ENCODE measurements at regions not wholly inside any gene's neighbourhood (a gene's known extent, or its start where the extent isn't known, plus 50 kb on each side); places are given as distances from the start of the nearest gene placed in this dataset.
A peak's percentile ranks its signal among the peaks of the same experiment; 100 is the strongest.
"Not testable (repeated sequence)": the region's sequence is repeated elsewhere in the genome, so short reads cannot be mapped to it uniquely, and the experiment has no call there.

DNA sequence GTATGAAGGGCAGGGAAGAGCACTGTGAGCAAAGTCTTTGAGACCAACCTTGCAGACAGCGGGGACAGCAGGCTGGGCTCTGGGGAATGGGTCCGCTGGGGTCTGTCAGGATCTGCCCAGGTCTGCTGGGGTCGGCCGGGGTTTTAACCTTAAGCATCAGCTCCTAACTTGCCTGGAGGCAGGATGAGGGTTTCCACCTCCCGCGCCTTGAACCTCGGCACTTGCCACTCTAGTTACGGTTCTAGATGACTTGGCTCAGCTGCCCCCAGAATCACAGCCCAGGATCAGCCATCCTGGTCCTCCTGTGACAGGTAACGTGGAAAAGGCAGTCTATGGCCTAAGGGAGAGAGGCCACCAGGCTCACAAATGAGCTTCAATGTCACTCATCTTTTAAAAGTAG is 50.4 kb upstream of the CACUL1 start:
- DNase-seq: no peak

DNA sequence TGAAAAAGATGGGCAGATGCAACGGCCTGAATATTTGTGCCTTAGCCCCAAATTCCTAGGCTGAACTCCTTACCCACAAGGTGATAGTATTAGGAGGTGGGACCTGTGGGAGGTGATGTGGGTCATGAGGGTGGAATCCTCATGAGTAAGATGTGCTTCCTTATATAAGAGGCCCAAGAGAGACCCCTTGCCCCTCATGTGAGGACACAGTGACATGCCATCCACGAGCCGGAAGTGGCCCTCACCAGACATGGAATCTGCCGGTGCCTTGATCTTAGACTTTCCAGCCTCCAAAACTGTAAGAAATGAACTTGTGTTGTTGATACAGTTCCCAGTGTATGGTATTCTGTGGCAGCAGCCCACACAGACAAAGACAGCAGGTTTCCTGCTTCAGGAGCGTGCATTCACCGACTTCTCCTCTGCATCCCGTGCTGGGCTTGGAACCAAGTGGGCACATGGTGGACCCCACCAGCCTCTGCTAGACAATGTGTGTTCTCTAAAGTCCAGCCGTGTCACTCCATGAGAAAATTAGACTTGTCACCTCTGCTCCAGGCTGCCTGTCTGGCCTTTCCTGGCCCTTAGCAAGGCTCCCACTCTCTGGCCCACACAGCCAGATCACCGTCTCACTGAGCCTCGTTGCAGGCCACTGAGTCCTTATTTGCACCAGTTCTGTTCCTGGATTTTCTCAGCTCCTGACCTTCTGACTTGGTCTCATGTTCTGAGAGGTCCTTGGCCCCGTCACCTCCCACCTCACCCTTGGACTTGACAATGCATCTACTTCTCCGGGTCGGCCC is 52.9 kb upstream of the CACUL1 start:
- DNase-seq: no peak

DNA sequence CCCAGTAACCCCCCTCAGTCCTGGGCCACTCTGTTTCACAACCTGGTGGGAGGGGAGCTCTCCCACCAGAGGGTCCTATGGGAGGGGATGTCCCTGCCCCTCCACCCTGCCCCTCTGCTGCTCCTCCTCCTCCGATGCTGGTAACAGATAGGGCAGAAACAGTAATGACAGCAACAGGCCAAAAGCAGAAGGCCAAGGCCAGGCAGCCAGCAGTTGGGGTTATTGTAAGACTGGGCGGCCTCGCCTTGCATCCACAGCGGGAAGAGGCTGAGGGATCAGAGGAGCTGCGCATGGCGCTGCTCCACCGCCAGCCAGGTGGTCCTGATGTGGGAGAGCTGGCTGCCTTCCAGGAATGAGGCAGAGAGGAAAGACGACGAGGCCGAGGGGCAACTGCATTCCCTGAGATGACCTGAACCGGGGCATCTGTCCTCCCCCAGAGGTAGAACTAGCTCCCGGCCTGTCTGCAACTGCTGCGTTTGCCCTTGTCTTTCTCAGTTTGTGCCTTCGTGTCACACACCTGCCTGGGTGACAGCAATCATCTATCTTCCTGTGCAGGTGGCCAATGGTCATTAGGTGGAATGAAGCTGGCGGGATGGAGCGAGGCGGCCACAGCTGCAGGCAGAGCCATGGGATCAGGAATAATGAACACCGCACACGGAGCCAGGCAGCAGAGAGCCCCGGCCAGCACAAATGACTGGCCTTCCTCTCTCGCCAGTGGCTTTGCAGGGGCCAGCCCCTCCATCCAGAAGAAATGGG is 54.0 kb upstream of the CACUL1 start:
- no peak for DNase-seq

DNA sequence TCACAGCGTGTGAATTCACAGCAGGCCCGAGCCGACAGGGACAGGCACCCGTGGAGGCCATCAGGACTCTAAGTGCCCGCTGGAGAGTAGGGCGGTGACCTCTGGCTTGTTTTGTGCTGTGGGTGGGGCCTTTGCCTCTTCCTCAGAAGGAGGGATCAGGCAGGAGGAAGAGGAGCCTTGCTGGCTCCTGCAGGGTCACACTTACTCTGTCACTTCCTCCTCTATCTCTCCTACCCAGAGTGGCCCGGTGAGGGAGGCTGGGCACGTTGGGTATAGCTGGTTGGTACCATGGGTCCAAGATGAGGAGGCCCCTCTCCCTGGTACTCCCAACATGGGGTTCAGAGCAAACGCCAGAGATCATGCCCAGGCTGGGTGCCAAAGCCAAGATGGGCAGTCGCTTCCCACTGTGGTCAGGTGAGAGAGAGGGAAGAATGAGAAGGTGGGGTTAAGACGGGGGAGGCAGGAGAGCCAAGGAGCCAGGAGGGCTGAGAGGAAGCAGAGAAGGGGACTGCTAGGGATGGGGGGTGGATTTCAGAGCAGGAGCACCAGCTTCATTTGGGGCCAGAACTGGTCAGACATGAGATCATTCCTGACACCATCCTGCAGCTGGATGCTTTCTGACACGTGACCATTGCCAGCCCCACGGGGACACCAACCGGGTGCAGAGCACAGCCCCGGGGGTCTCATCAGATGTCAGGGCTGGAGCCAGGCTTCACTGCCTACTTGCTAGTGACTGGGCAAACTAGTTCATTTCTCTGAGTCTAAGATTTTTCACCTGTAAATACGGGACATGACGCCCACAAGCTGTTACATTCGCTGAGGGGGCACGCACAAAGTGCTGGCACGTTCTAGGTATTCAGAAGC is 54.8 kb upstream of the CACUL1 start:
- DNase-seq: no peak

DNA sequence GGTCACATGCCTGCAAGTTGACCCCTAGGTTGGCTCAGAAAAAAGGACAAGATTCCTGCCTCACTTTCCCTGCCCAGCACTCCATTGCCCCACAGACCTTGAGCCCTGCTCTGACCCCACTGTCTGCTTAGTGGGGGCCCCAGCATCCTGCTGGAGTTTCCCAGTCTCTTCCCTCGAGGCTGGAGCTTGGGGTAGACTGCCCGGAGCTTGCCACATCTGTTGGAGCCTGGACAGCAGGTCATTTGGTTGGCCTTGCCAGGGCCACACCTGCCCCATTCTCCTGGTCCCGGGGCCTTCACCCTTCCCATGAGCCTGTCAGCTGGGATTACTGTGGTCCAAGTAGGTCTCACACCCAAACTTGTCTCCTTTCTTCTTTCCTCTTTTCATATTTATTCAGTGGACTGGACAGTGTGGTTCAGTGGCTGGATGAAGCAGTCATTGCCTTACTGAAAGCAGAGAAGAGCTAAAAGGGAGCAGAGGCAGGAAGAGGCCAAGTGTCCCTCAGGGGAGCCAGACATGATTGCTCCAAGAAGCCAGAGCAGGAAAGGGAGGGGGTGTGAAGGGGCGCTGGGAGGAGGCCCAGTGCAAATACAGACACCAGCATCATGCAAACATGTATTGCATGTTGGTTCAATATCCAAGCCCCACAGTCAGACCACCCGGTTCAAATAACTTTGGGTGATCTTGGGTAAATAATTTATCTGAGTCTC is 56.2 kb upstream of the CACUL1 start:
- no peak for DNase-seq

DNA sequence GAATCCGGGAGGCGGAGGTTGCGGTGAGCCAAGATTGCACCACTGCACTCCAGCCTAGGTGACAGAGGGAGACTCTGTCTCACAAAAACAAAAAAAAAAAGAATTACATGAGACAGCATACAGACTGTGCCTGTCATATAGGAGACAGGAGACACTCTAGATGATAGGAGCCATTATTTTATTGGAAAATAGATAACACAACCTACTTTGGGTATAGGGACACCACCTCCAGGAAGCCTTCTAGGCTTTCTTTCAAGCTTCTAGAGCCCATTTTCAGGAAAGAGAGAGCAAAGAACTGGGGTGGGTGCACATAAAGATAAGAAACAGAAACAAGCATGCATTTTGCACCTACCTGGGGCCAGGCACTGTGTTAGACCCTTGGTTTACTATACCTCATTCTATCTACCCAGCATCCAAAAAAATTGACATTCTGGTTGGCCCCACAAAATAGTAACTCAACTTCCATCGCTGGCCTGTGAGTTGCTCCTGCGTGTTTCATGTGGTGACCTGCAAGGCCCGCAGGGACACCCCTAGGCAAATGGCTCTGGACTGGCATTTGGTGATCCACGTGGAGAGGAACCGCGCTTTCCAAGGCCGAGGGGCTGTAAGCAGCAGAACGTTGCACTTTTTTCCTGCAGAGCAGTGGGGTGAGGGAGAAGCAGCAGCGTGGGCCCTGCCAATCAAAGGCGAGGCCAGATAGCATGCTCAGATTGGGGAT is 57.1 kb upstream of the CACUL1 start:
- DNase-seq: no peak

DNA sequence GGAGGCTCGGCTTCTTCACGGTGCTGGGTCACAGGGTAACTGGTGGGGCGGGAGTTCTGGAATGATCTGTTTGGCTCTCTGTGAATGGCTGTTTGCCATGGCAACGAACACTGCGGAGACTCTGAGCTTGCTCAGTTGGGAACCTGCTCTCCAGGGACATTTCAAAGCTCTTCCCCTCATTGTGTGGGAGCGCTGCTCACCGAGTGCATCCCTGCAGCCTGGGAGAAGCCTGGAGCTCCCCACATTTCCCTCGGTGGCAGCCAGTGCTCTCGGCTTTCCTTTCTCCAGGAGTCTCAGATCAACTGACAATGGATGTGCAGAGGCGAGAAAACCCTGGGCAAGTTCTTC is 57.6 kb upstream of the CACUL1 start:
- DNase-seq: no peak

DNA sequence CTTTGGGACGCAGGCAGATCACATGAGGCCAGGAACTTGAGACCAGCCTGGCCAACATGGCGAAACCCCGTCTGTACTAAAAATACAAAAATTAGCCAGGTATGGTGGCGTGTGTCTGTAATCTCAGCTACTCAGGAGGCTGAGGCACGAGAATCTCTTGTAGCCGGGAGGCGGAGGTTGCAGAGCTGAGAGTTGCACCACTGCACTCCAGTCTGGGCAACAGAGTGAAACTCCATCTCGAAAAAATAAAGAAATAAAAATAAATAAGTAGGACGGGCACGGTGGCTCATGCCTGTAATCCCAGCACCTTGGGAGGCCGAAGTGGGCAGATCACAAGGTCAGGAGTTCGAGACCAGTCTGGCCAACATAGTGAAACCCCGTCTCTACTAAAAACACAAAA is 58.2 kb upstream of the CACUL1 start:
- not testable (repeated sequence) for DNase-seq

DNA sequence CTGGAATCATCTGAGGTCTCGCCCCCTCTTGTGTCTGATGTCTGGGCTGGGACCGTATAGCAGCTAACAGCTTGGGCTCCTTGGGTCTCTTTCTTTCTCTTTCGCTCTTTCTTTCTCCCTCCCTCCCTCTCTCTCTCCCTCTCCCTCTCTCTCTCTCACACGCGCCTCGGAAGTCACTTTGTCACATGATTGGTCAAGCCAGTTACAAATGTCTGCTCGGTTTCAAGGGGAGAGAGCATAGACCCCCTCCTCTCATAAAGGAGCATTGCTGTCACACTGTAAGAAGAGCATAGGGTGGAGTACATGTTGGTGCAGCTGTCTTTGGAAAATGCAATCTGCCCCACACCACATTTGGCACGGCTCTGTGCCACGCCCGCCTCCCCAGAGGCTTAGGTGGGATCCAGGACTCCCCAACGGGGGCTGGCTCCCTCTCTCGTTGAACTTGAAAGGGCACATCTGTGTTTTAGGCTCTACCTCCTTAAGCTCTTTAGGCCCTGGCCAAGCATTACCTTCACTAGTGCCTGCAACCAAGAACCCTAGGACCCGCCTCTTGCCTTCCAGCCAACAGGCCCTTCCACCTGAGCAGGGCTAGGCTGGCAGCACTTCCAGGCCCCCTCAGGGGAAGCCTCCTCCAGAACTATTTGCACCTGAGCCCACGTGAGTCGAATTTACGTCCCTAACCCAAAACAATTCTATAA is 61.9 kb upstream of the CACUL1 start:
- no peak for DNase-seq

DNA sequence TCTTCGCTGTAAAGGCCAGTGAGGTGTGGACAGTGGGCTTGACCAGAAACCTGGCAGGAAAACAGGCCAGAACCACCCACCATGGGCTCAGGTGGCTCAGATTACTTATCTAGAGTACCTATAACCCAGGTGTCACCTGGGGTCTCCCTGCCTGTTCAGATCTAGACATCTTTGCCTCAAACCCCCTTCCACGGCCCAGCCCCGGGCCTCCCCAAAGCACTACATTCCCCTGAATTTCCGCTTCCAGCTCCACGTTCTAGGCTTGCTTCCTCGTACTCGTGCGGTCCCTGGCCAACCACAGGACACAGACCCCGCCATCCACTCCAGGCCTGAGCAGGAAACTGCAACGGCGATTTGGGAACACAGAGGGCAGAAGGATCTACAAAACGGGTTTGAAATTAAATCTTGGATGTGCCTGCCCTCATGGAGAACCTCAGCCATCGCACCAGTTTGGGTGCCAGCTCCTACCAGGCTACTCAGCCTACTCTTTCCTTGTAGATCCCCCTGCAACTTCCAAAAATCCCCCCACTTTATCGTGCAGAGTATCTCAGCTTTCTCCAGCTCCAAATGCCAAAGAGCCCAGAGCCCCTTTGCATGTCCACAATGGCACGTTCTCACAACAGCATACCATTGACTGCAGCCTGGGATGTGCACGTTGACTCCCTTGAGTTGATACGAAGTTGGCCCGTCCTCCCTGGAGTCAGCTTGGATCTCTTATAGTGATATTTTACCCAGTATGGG is 62.7 kb upstream of the CACUL1 start:
- DNase-seq: no peak

DNA sequence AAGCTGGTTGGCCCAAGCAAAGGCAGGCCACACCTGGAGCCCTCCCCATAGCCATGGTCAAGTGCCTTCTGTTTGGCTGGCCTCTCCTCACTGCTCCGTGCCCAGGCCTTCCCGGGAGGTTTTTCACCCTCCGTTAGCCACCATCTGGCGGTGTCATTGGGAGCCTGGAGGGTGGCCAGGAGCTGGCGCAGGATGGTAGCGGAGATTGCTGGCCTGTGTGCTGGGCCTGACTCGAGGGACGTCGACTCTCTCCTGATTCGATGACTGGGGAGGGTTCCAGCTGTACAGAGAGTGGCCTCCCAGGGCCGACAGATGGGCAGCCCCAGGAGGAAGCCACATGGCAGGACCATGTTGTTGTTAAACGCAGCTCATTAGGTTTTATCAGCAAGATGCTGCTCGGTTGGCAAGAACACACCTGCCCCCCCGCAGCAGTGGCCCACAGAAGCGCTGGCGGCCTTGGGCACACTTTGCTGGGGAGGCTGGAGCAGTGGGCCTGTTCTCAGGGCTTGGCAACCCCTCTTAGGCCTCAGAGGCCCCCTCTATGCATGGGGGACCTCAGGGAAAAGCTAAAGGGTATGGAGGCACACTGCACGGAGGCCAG is 64.0 kb upstream of the CACUL1 start:
- DNase-seq: no peak

DNA sequence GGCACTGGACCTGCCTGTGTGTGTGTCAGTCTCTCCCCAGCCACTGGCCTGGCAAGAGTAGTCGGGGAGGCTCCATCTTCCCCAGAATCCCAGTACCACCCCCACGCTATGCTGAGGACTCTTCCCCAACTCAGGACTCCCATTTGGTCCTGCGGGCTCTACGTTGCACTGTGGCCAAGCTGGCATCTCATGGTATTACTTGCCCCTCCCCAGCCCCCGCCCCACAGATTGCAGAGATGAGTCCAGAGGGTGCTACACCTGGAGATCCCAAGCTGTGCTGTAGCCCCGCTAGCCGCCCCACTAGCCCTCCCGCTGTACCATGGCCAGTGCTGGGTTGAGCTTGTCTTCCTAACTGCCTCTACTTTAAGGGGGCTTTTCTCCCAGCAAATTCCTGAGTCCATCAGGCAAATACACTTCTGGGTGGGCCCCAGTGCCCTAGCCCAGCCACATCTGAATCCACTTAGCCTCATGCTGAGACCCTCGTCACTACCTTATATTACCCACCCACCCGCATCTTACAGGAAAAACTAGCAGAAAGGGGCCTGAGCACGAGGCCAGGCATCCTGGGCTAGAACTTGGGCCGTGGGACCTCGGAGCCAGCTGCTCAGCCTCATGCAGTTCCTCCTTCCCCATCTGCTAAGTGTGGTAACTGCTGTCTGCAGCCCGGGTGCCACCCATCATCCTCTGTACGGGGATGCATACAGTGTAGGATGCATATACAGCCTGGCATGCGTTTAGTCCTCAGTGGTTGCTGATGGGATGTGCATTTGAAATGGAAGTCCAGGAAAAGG is 65.8 kb upstream of the CACUL1 start:
- DNase-seq: no peak

DNA sequence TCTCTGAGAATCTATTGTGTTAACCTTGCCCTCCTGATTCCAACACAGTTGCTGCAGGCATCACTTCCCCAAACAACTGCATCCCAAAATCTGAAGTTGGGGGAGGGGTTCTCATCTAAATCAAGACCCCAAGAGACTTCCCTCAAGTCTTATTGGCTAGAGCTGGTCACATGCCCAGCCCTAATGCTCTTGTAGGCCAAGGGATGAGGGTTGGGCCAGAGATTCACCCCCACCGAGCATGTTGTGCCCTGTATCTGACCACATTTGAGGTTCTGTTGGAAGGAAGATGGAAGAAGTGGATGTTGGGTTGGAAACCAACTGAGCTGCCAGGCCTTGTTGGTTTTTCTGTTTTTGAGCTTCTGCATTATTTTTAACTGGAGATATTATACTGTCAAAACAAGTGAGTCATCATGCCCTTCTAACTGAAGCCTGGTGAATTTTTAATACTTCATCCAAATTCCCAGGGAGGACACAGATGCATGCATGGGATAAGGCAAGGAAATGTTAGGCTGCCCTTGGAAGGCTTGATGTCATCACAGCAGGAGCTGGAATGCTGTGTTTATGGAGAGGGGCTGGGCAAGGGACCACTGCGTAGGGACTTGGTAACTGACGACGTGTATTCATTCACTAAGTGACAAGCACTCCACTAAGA is 68.6 kb upstream of the CACUL1 start:
- DNase-seq: no peak

DNA sequence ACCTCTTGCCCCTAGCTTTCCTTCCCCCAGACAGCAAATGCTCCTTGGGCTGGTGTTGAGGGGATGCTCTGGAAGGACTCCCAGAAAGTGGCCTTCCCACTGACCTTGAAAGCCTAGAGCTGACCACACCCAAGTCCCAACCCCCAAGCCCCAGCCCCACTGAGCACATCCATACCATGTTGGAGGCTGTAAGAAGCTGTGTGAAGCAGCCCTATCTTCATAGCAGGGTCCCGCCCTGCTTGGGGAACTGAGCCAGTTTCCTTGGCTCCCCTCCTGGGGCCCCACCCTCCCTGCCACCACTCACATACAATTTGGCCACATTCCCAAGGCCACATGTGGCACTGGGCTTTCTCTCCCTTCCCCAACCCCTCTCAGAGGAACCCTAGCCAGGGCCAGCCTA is 72.3 kb upstream of the CACUL1 start:
- no peak for DNase-seq

DNA sequence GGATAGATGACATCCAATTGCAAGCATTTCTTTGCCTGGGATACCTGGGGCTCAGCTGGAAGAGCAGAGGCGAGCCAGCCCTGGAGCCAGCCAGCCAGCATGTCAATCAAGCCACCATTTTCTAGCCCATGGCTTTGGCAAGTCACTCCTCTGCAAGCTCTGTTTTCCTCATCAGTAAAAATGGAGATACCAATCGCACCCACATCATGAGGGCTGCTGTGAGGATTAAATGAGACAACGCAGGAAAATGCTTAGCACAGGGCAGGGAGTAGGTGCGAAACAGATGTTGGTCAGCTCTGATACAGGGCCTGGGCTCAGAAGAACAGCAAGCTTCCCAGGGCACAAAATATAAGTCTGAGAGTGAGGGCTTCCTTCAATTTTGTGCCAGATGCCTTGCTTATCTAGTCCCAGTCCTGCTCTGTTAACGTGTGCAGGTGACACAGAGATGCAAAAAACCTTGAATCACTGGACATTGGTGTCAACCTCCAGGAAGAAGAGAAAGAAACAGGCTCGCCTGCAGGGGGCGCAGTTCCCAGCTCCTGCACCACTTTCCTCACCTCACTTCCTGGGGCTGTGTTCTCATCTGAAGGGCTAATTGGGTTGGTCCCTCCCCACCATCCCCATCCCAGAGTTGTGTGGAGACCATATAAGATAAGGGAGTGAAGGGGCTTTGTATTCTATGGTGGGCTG is 72.8 kb upstream of the CACUL1 start:
- no peak for DNase-seq

DNA sequence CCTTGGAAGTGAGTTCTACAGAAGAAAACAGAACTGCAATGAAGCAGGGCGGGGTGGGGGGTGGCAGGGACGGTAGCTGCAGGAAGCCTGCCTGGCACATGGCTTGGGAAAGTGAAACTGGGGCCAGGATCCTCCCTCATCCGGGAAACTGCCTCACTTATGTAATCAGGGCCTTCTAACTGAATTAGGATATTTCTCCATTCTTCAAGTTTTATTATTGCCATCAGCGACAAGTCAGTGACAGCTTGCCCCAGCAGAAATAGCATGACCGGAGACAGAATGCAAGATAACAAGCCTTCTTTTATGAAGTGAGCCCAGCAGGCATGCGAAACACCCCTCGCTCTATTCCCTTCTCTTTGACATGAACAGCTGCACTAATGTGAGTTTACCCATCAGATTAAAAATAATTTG is 77.5 kb upstream of the CACUL1 start:
- DNase-seq: peak; percentile 2

DNA sequence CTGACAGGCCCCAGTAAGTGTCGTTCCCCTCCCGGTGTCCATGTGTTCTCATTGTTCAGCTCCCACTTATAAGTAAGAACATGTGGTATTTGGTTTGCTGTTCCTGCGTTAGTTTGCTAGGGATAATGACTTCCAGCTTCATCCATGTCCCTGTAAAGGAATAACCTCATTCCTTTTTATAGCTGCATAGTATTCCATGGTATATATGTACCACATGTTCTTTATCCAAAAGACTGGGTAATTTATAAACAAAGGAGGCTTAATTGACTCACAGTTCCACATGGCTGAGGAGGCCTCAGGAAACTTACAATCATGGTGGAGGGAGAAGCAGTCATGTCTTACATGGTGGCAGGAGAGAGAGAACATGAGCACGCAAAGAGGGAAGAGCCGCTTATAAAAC is 79.6 kb upstream of the CACUL1 start:
- DNase-seq: not testable (repeated sequence)

DNA sequence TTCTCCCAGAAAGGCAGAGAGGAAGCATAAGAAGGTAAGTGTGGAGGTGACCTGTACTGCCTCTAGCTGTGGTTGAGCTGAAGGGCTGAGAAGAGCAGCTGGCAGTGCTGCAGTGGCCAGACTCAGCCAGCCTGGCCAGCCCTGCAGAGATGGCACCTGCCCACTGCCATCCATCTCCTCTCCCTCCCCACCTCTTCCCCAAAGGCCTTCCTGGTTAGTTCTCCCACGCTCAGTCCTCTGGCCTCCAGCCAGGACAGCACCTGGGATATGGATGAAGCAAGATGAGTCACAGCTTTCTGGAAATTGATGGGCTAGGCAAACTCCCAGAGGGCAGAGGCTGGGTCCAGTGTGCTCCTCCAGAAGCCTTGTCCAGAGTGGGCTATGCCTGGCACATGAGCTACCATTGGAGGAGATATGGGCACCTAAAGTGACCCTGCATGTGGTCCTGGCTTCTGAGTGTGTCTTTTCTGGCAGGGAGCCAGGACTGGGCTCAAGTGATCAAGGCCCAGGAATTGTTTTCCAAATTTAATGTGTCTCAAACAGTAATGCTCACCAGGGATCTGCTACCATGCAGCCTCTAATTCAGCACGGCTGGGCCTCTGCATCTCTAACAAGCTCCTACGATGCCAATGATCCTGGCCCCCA is 81.0 kb upstream of the CACUL1 start:
- DNase-seq: no peak
